ENCODE measurements at regions not wholly inside any gene's neighbourhood (a gene's known extent, or its start where the extent isn't known, plus 50 kb on each side); places are given as distances from the start of the nearest gene placed in this dataset.

- ATAC-seq (no peak), DNase-seq (ENCODE audit: low read depth, low spot score) (no peak)
- no TSS peak for BruUV-seq (replicated peaks)
- in situ Hi-C loops (cut with HindIII; ENCODE audit: low pct_unique_long_range_greater_than_20kb, low sequenced_read_pairs) = no loop called here
- Histone ChIP-seq H3K4me1 (ENCODE audit: control insufficient read depth, insufficient read depth, low read length) (no peaks in the 10 kb centered on the region), H3K9me3 (ENCODE audit: control insufficient read depth, insufficient read depth, low read depth, low read length) (0 out of 2 replicates have a peak, but pooled peaks cover 2% of the 10 kb centered on the region), H3K36me3 (ENCODE audit: control insufficient read depth, insufficient read depth, low read length) (no peaks in the 10 kb centered on the region), H3K27me3 (ENCODE audit: control insufficient read depth, insufficient read depth, low read length) (no peaks in the 10 kb centered on the region), H3K4me3 (ENCODE audit: low read depth in 2 of 2, low read length in 2 of 2) (no peak overlapping the region), H3K27ac (ENCODE audit: low read length) (no peak overlapping the region)
- CTCF ChIA-PET = no interaction called here
- intact Hi-C loops (cut with micrococcal nuclease; ENCODE audit: unreplicated experiment) = no loop called here
- POLR2A ChIA-PET = no interaction called here
- no peak for TF ChIP-seq CTCF (IDR thresholded peaks at IDR 0.05)
Observed at GRCh38 chr2:145106293-145106692, 586.4 kb upstream of the ZEB2 start.

- ATAC-seq (no peak), DNase-seq (ENCODE audit: low read depth, low spot score) (no peak)
- intact Hi-C loops (cut with micrococcal nuclease; ENCODE audit: unreplicated experiment) = no loop called here
- Histone ChIP-seq H3K4me3 (ENCODE audit: low read depth in 2 of 2, low read length in 2 of 2) (no peak overlapping the region), H3K36me3 (ENCODE audit: control insufficient read depth, insufficient read depth, low read length) (no peaks in the 10 kb centered on the region), H3K27ac (ENCODE audit: low read length) (no peak overlapping the region), H3K27me3 (ENCODE audit: control insufficient read depth, insufficient read depth, low read length) (no peaks in the 10 kb centered on the region), H3K4me1 (ENCODE audit: control insufficient read depth, insufficient read depth, low read length) (no peaks in the 10 kb centered on the region), H3K9me3 (ENCODE audit: control insufficient read depth, insufficient read depth, low read depth, low read length) (0 out of 2 replicates have a peak, but pooled peaks cover 2% of the 10 kb centered on the region)
- TF ChIP-seq SIN3A (IDR thresholded peaks at IDR 0.05; ENCODE audit: borderline replicate concordance, insufficient read depth, low read depth, low read length) = no peak
- TF ChIP-seq POLR2AphosphoS5 (IDR thresholded peaks at IDR 0.05; ENCODE audit: low read depth, low read length) = no peak
- TF ChIP-seq TCF7L2 (IDR thresholded peaks at IDR 0.05; ENCODE audit: low read depth, low read length) = no peak
- TF ChIP-seq CTCF (IDR thresholded peaks at IDR 0.05) = no peak
- no peak for TF ChIP-seq REST (IDR thresholded peaks at IDR 0.05; ENCODE audit: insufficient read depth in 1 of 2, low read depth in 2 of 2, low read length in 1 of 2)
- no TSS peak for BruUV-seq (replicated peaks)
- ChIA-PET CTCF (no interaction called here), POLR2A (no interaction called here)
- in situ Hi-C loops (cut with HindIII; ENCODE audit: low pct_unique_long_range_greater_than_20kb, low sequenced_read_pairs) = no loop called here
Observed at GRCh38 chr2:145102706-145103105, 582.8 kb upstream of the ZEB2 start.

- intact Hi-C loops (cut with micrococcal nuclease; ENCODE audit: unreplicated experiment) (no loop called here), in situ Hi-C loops (cut with HindIII; ENCODE audit: low pct_unique_long_range_greater_than_20kb, low sequenced_read_pairs) (no loop called here)
- no peaks in the 10 kb centered on the region for H3K36me3 ChIP-seq (ENCODE audit: control insufficient read depth, insufficient read depth, low read length)
- H3K9me3 ChIP-seq (ENCODE audit: control insufficient read depth, insufficient read depth, low read depth, low read length) = no peaks in the 10 kb centered on the region
- no peak for ATAC-seq
- TF ChIP-seq REST (IDR thresholded peaks at IDR 0.05; ENCODE audit: insufficient read depth in 1 of 2, low read depth in 2 of 2, low read length in 1 of 2) (no peak), POLR2AphosphoS5 (IDR thresholded peaks at IDR 0.05; ENCODE audit: low read depth, low read length) (no peak), SIN3A (IDR thresholded peaks at IDR 0.05; ENCODE audit: borderline replicate concordance, insufficient read depth, low read depth, low read length) (no peak), TCF7L2 (IDR thresholded peaks at IDR 0.05; ENCODE audit: low read depth, low read length) (no peak), CTCF (IDR thresholded peaks at IDR 0.05) (no peak)
- no TSS peak for BruUV-seq (replicated peaks)
- H3K27ac ChIP-seq (ENCODE audit: low read length) = no peak overlapping the region
- no peak overlapping the region for H3K4me3 ChIP-seq (ENCODE audit: low read depth in 2 of 2, low read length in 2 of 2)
- ChIA-PET POLR2A (no interaction called here), CTCF (no interaction called here)
- no peaks in the 10 kb centered on the region for H3K4me1 ChIP-seq (ENCODE audit: control insufficient read depth, insufficient read depth, low read length)
- DNase-seq (ENCODE audit: low read depth, low spot score) = no peak
- H3K27me3 ChIP-seq (ENCODE audit: control insufficient read depth, insufficient read depth, low read length) = no peaks in the 10 kb centered on the region
Observed at GRCh38 chr2:145100301-145100700, 580.4 kb upstream of the ZEB2 start.
